SK-N-MC (cell line): ENCODE measurements at regions not wholly inside any gene's neighbourhood (a gene's known extent, or its start where the extent isn't known, plus 50 kb on each side); places are given as distances from the start of the nearest gene placed in this dataset.

Source experiments
- EZH2 ChIP-seq: fragments of 200-600 bp; sonication (generic); IDR thresholded peaks from one replicate; pipeline ENCODE4 v1.6.1; 2017; ENCODE audit warnings: antibody characterized with exemption
- FOXP2 ChIP-seq: optimal IDR thresholded peaks from 2 replicates; pipeline ENCODE3; 2011; ENCODE audit warnings: mild to moderate bottlenecking, moderate library complexity; ENCODE audit not compliant: insufficient read depth; ENCODE audit errors: extremely low read length, control extremely low read depth
- POLR2AphosphoS5 ChIP-seq: IDR thresholded peaks from 2 replicates; pipeline ENCODE4 v1.6.1; 2012; ENCODE audit warnings: mild to moderate bottlenecking, low read depth, low read length, borderline replicate concordance

- TF ChIP-seq EZH2 (no peak), POLR2AphosphoS5 (no peak), FOXP2 (no peak)
Measured at GRCh38 chr13:30022256-30022655, 171.8 kb upstream of the UBL3 start.
